ENCODE measurements at regions not wholly inside any gene's neighbourhood (a gene's known extent, or its start where the extent isn't known, plus 50 kb on each side); places are given as distances from the start of the nearest gene placed in this dataset.

DNA sequence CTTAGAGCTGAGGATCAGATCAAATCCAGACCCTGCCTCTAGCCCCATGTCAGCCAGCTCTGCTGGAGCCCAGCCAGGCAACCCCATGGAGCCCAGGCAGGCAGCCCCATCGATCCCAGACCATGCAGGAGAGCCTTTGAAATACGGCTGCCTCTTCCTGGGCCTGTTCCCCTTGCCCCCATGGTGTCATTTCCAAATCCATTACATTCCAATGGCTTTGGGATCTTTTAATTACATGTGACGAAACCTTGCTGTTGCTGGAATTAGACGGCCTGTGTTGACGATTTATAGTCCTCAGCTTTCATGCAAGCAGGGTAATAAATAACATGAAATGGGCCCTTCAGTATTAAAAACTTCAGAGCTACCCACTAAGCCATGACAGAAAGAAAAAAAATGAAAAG is 75.8 kb upstream of the SLC14A2 start (continued):
- no peak for TF ChIP-seq CEBPZ (IDR thresholded peaks at IDR 0.05; ENCODE audit: low read length)

DNA sequence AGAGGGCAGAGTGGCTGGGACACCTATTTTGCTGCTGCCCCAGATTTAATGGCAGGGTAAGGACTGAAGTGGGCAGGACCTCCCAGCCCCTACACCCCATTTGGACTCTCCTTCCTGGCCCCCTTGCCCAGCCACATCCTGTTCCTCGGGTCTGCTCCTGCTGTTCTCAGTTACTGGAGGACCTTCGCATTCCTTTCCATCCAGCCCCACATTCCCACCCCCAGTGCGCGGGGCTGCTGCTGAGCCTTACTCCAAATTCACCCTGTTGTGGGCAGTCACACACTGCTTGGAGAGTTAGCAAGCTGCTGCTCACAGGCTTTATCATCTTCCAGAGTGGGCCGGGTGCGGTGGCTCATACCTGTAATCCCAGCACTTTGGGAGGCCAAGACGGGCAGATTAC is 75.2 kb upstream of the SLC14A2 start:
- H2AFZ ChIP-seq (ENCODE audit: low read length), result no peak overlapping the region
- H3K4me3 ChIP-seq (replicated peaks in 1 of 3; ENCODE audit: insufficient read depth in 1 of 3, low read depth in 2 of 3, low read length in 3 of 3), result no peak overlapping the region
- BruUV-seq (replicated peaks), result no TSS peak
- no peak overlapping the region for H3K4me2 ChIP-seq (ENCODE audit: low read depth, low read length)
- H3K9me3 ChIP-seq (ENCODE audit: low read length), result no peaks in the 10 kb centered on the region
- ChIA-PET POLR2A (no interaction called here), CTCF (ENCODE audit: low intra/inter-chr PET ratio, low total read pairs) (no interaction called here)
- no peak overlapping the region for H3K27ac ChIP-seq (ENCODE audit: extremely low read length, insufficient read depth, low read length)
- ATAC-seq (no peak), DNase-seq (ENCODE audit: low spot score) (no peak), FAIRE-seq (no peak)
- no peaks in the 10 kb centered on the region for H3K36me3 ChIP-seq (replicated peaks in 1 of 2; ENCODE audit: control insufficient read depth in 1 of 2, insufficient read depth in 2 of 2, low read length in 2 of 2)
- no peaks in the 10 kb centered on the region for H3K4me1 ChIP-seq (ENCODE audit: insufficient read depth, low read length)
- in situ Hi-C loops (cut with HindIII; ENCODE audit: extremely low pct_ligation_motif_present, low pct_unique_long_range_greater_than_20kb), result no loop called here
- H3K27me3 ChIP-seq (ENCODE audit: control insufficient read depth in 1 of 2, insufficient read depth in 2 of 2, low read length in 2 of 2), result no peaks in the 10 kb centered on the region
- intact Hi-C loops (cut with micrococcal nuclease; ENCODE audit: unreplicated experiment), result no loop called here
- H3K79me2 ChIP-seq (ENCODE audit: insufficient read depth, low read length), result no peaks in the 10 kb centered on the region
- 74% methylated on average over 7 of the region's 7 CpGs for WGBS (ENCODE audit: low lambda C conversion rate)
- no peaks in the 10 kb centered on the region for H4K20me1 ChIP-seq (ENCODE audit: insufficient read depth, low read length)
- no peak overlapping the region for H3K9ac ChIP-seq (ENCODE audit: insufficient read depth, low read depth, low read length)
- TF ChIP-seq, protein P1, sequence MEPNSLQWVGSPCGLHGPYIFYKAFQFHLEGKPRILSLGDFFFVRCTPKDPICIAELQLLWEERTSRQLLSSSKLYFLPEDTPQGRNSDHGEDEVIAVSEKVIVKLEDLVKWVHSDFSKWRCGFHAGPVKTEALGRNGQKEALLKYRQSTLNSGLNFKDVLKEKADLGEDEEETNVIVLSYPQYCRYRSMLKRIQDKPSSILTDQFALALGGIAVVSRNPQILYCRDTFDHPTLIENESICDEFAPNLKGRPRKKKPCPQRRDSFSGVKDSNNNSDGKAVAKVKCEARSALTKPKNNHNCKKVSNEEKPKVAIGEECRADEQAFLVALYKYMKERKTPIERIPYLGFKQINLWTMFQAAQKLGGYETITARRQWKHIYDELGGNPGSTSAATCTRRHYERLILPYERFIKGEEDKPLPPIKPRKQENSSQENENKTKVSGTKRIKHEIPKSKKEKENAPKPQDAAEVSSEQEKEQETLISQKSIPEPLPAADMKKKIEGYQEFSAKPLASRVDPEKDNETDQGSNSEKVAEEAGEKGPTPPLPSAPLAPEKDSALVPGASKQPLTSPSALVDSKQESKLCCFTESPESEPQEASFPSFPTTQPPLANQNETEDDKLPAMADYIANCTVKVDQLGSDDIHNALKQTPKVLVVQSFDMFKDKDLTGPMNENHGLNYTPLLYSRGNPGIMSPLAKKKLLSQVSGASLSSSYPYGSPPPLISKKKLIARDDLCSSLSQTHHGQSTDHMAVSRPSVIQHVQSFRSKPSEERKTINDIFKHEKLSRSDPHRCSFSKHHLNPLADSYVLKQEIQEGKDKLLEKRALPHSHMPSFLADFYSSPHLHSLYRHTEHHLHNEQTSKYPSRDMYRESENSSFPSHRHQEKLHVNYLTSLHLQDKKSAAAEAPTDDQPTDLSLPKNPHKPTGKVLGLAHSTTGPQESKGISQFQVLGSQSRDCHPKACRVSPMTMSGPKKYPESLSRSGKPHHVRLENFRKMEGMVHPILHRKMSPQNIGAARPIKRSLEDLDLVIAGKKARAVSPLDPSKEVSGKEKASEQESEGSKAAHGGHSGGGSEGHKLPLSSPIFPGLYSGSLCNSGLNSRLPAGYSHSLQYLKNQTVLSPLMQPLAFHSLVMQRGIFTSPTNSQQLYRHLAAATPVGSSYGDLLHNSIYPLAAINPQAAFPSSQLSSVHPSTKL (CRISPR knock-in tag; IDR thresholded peaks at IDR 0.05), result no peak
- TF ChIP-seq ZNF792 (CRISPR knock-in tag; IDR thresholded peaks at IDR 0.05) (no peak), REL (CRISPR knock-in tag; conservative IDR thresholded peaks at IDR 0.05) (no peak)
- TF ChIP-seq, protein P2, sequence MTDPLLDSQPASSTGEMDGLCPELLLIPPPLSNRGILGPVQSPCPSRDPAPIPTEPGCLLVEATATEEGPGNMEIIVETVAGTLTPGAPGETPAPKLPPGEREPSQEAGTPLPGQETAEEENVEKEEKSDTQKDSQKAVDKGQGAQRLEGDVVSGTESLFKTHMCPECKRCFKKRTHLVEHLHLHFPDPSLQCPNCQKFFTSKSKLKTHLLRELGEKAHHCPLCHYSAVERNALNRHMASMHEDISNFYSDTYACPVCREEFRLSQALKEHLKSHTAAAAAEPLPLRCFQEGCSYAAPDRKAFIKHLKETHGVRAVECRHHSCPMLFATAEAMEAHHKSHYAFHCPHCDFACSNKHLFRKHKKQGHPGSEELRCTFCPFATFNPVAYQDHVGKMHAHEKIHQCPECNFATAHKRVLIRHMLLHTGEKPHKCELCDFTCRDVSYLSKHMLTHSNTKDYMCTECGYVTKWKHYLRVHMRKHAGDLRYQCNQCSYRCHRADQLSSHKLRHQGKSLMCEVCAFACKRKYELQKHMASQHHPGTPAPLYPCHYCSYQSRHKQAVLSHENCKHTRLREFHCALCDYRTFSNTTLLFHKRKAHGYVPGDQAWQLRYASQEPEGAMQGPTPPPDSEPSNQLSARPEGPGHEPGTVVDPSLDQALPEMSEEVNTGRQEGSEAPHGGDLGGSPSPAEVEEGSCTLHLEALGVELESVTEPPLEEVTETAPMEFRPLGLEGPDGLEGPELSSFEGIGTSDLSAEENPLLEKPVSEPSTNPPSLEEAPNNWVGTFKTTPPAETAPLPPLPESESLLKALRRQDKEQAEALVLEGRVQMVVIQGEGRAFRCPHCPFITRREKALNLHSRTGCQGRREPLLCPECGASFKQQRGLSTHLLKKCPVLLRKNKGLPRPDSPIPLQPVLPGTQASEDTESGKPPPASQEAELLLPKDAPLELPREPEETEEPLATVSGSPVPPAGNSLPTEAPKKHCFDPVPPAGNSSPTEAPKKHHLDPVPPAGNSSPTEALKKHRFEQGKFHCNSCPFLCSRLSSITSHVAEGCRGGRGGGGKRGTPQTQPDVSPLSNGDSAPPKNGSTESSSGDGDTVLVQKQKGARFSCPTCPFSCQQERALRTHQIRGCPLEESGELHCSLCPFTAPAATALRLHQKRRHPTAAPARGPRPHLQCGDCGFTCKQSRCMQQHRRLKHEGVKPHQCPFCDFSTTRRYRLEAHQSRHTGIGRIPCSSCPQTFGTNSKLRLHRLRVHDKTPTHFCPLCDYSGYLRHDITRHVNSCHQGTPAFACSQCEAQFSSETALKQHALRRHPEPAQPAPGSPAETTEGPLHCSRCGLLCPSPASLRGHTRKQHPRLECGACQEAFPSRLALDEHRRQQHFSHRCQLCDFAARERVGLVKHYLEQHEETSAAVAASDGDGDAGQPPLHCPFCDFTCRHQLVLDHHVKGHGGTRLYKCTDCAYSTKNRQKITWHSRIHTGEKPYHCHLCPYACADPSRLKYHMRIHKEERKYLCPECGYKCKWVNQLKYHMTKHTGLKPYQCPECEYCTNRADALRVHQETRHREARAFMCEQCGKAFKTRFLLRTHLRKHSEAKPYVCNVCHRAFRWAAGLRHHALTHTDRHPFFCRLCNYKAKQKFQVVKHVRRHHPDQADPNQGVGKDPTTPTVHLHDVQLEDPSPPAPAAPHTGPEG (CRISPR knock-in tag; IDR thresholded peaks at IDR 0.05), result no peak
- TF ChIP-seq, protein P3, sequence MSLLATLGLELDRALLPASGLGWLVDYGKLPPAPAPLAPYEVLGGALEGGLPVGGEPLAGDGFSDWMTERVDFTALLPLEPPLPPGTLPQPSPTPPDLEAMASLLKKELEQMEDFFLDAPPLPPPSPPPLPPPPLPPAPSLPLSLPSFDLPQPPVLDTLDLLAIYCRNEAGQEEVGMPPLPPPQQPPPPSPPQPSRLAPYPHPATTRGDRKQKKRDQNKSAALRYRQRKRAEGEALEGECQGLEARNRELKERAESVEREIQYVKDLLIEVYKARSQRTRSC (CRISPR knock-in tag; IDR thresholded peaks at IDR 0.05; ENCODE audit: low read depth), result no peak
